GM10266 (cell line): ENCODE measurements at regions not wholly inside any gene's neighbourhood (a gene's known extent, or its start where the extent isn't known, plus 50 kb on each side); places are given as distances from the start of the nearest gene placed in this dataset.

ENCODE experiments used
- DNase-seq: peaks from one replicate; pipeline ENCODE4 v3.0.0; 2012; ENCODE audit errors: extremely low spot score
- CTCF ChIP-seq: IDR thresholded peaks from 2 replicates; pipeline ENCODE4 v1.5.1; 2012; ENCODE audit warnings: mild to moderate bottlenecking, low read depth; ENCODE audit not compliant: control insufficient read depth, insufficient read depth; ENCODE audit errors: missing control alignments

GRCh38 chr18:46343456-46343855 is 239.3 kb downstream of the HAUS1 start:
- no peak for TF ChIP-seq CTCF

GRCh38 chr18:46343931-46344372 is 239.8 kb downstream of the HAUS1 start:
- DNase-seq = peak; percentile 47
- TF ChIP-seq CTCF = no peak

More at GRCh38 chr18:46343456-46343855, 239.3 kb downstream of the HAUS1 start:
- no peak for DNase-seq

- DNase-seq = no peak
- TF ChIP-seq CTCF = no peak
Measured at GRCh38 chr18:46344416-46345180, 240.4 kb downstream of the HAUS1 start.

- no peak for DNase-seq
- TF ChIP-seq CTCF = no peak
Measured at GRCh38 chr18:46345181-46345465, 240.9 kb downstream of the HAUS1 start.

GRCh38 chr18:46346213-46346612 is 242.0 kb downstream of the HAUS1 start:
- no peak for DNase-seq
- no peak for TF ChIP-seq CTCF

- DNase-seq = no peak
- no peak for TF ChIP-seq CTCF
Measured at GRCh38 chr18:46346896-46347630, 242.9 kb downstream of the HAUS1 start.

GRCh38 chr18:46350598-46351159 is 246.5 kb downstream of the HAUS1 start:
- TF ChIP-seq CTCF = no peak
- no peak for DNase-seq
